ENCODE measurements at regions not wholly inside any gene's neighbourhood (a gene's known extent, or its start where the extent isn't known, plus 50 kb on each side); places are given as distances from the start of the nearest gene placed in this dataset.

DNA sequence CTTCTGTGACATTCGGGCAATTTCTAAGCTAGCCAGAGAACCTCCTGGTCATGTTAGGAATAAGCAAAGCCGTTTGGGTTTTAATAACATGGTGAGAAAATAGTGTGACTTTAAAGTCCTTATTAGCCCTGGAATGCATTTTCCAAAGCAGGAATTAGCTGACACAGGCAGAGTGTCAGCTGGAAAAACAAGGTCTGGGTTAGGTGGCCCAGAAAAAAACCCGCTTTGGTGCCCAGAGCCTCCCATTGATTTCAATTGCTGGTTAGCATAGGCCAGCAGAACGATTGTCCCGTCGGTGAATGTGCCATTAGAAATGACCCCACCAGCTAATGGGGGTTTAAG, 62.1 kb upstream of the CPEB4 start:
- no peak for DNase-seq (ENCODE audit: low read depth in 1 of 2, low spot score in 1 of 2)

DNA sequence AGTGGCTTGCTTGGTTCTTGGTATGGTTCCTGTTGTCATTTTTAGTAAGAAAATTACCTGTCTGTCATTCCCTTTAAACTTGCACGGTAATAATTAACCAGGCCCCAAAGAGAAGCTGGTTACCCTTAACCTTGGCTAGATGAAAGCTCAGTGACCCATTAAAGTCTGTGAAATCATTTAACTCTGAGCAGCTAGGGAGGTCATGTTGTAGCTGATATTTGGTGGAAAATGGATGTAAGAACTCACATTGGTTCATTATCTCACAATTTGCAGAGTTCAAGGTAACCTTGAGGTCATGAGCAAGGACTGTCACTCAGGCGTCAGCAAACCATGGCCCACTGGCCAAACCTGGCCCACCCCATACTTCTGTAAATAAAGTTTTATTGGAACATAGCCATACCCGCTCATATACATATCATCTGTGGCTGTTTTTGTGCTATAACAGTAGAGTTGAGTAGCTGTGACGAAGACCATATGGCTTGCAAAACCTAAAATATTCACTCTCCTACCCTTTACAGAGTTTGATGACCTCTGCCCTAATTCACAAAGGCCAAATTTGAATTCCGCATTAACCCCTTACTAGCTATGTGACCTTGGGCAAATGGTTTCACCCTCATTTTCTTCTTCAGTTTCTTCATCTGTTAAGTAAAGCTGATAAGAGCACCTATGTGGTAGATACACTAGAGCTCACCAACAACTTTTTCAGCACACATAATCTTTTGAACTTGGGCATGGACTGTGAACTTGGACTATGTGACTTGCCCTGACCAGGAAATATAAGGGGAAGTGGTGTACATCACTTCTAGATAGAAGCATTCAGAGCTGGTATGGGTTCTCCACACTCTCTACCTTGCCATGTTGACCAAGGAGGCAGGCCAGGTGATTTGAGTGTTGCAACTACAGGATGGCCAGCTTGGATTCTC, 61.5 kb upstream of the CPEB4 start:
- DNase-seq (ENCODE audit: low read depth in 1 of 2, low spot score in 1 of 2) = no peak

DNA sequence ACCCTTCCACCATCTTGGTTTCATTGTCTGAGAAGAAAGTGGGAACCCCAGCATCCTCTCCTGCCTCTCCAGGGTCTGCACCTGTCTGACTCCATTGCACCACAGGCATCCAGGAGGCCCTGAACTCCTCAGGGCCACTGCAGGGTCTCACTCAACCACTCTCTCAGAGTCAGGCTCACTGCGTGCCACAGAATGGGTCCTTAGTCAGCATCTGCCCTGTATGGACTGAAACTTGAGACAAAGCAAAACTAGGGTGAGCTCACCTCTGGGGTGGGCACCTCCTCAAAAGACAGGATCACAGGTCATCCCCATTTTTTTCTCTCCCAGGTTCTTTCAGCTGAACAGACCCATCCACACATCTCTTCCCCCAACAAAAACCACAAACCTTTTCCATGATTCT, 59.2 kb upstream of the CPEB4 start:
- no peak for DNase-seq (ENCODE audit: low read depth in 1 of 2, low spot score in 1 of 2)

DNA sequence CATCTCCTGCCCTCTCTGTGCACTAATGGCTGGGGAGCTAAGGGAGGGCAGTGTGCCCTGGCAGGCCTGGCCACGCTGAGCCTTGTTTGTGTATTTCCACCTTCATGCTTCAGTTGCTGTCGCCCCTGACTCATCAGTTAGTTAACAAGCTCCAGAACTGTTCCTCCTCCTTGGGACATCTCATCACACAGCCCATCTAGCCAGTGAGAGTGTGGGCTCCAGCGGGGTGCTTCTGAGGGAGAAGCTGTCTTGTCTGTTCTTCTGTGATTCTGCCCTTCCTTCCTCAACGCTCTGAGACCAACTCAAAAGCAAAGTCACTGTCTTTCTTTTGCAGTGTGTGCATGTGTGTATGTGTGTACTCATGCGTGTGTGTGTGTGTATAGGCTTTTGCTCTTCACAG, 58.3 kb upstream of the CPEB4 start:
- no peak for DNase-seq (ENCODE audit: low read depth in 1 of 2, low spot score in 1 of 2)

DNA sequence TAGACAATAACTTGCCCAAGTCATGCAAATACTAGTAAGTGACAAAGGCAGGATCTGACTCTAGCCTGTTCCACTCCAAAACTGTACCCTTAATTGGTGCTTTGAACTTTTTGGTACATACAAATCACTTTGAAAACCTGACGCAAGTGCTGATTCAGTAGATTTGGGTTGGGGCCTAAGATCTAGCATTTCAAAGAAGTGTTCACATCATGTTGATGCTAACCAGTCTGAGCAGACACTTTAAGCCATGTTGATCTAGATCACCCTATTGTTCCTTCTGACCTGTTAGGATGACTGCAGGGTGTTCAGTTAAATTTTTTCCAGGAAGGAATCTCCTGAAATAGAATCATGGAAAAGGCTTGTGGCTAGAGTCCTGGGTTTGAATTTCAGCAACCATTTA, 57.7 kb upstream of the CPEB4 start:
- no peak for DNase-seq (ENCODE audit: low read depth in 1 of 2, low spot score in 1 of 2)

DNA sequence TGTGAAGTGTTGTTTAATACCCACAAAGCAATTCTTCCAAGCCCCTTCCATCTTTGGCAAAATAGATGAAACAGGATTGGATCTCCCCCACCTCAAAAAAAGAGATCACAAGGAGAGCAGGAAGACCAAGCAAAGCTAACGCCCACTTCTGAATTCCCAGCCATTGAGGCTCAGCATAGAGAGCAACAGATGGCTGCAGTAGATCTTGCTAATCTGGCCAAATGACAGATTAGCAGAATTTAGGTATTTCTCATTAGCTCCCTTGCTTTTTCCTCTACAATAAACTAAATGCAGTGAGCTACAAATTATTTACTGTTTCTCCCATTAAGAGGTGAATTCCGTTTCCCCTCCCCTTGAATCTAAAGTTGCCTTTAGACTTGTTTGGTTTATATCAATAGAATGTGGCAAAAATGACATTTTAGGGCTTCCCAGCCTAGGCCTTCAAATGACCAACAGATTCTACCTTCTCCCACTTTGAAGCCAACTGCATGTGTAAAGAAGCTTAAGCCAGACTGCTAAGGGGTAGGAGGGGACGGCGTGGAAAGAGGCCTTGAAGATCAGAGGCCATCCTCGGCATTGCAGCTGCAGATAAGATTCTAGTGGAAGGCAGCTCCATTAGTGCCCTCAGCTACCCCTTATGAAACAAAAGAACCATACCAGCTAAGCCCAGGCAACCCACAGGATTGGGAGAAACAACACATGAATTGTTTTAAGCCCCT, 56.8 kb upstream of the CPEB4 start:
- no peak for DNase-seq (ENCODE audit: low read depth in 1 of 2, low spot score in 1 of 2)

DNA sequence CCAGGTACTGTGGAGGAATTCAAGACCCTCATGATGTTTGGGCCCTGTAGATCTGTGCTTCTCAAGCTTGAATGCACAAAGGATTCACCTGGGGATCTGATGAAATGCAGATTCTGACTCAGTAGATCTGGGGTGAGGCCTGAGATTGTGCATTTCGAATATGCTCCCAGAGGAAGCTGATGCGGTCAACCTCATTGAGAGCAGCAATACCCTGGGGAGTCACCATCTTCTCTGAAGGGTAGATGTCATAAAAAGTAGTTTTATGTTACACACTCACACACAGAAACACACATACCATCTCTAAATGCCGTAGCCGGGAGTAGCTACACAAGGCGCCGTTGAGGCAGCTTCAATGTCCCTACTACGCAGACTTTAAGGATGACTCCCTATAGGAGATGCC, 55.8 kb upstream of the CPEB4 start:
- no peak for DNase-seq (ENCODE audit: low read depth in 1 of 2, low spot score in 1 of 2)

DNA sequence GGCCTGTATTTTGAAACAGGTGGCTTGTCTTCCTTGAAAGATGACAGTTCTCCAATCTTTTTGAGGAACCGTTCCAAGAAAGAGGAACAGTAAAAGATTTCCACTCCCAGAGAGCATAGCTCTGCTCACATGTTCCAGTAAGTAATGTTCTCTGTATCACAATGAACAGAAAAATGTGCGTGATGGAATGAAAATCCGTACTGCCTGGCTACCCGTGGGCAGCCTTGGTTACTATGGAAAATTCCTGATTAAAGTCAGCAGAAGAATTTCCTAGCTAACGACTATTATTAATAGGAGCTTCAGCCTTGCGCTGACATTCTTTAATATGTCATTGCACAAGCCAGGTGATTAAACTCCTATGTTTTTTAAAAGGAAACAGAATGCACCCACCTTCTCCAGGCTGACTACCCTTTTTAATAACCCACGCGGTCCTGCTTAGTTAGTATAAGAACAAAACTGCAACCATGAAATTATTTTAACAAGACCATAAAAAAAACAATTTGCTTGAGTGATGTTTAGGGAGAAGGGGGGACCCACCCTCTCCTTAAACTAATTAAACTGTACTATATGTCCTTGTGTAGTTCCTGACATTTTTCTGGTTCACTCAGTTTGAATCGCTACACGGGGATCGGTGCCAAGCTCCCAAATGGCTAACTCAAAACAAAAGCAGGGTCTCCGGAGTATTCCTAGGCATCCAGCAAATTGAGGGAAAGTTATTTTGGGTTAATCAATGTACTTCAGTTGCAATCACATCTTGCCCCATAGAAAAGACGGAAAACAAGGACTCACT, 54.8 kb upstream of the CPEB4 start:
- no peak for DNase-seq (ENCODE audit: low read depth in 1 of 2, low spot score in 1 of 2)

DNA sequence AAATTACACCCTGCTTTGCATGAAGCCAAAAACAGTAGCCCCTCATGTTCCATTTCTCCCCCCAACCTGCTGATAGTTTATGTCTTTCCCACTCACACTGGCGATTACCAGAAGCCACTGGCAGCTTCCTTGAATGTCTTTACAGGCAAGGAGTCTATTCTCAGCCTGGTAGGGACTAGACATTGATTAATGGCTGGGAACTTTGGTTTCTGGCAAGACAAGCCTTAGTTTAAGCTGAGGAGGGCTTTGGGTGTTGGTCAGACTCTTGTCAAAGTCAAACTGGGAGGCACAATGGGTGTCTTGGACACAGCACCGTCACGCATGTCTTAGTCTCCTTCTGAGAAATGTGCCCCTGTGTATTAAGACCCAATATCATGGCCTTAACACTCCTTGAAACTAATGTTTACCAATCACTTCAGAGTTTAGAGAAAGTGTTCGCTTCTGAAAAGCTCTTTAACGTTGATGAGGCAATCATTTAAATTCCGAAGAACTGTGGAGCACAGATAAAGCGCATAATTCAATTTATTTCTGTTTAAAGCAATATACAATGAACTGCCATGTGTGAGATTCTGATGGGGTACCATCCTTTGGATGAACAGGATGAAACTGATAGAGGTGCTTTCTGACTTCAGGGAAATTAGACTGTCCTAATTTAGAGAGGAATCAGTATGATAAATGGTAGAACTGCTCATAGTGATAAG, 53.9 kb upstream of the CPEB4 start:
- no peak for DNase-seq (ENCODE audit: low read depth in 1 of 2, low spot score in 1 of 2)

DNA sequence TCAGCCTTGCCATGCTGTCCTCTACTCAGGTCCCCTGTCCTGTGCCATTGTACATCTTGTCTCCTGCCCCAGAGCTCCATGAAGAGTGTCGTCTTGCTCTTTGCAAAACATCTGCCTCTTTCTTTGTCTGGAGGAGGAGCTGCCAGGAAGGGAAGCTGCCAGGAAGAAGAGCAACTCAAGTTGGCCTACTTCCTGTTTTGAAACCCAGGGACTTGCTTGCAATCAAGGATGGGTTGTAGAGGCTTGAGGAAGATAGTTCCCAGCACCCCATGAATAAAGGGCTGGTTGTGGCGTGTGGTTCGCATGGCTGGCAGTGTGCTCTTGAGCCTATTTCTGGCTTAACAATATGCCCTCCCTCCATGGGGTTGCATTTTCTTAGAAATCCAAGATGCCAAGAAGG, 53.0 kb upstream of the CPEB4 start:
- no peak for DNase-seq (ENCODE audit: low read depth in 1 of 2, low spot score in 1 of 2)

DNA sequence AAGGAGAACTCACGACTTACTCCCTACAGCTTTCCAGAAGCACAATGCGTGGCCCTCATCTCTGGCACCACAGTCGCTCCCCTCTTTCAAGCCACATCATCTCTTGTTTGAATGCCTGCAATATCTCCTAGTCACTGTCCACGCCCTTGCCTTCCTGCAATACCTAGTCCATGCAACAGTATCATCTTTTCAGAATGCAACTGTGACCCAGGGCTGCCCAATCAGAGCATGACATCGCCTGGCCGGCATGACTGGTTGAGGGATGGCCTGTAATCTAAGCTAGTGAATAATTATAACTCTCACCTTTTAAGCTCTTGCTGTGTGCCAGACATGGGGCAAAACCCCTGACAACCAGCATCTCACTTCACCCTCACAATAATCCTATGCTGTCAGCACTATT, 52.5 kb upstream of the CPEB4 start:
- no peak for DNase-seq (ENCODE audit: low read depth in 1 of 2, low spot score in 1 of 2)

DNA sequence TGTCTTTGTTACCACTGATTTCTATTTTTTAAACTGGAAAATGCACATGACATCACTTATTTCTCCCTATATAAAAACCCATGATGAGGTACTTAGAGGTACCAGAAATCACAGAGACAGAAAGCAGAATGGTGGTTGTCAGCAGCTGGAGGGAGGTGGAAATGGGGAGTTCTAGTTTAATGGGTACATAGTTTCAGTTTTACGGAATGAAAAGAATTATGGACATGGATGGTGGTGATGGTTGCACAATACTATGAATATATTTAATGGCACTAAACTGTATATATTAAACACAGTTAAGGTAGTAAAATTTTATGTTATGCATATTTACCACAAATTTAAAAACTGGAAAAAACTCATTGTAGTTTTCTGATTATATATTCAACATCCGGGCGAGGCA, 50.5 kb upstream of the CPEB4 start:
- no peak for DNase-seq (ENCODE audit: low read depth in 1 of 2, low spot score in 1 of 2)
